MCF 10A (cell line): ENCODE measurements at regions not wholly inside any gene's neighbourhood (a gene's known extent, or its start where the extent isn't known, plus 50 kb on each side); places are given as distances from the start of the nearest gene placed in this dataset.
A peak's percentile ranks its signal among the peaks of the same experiment; 100 is the strongest.
"Not testable (repeated sequence)": the region's sequence is repeated elsewhere in the genome, so short reads cannot be mapped to it uniquely, and the experiment has no call there.

Experiments
- BruUV-seq: library from RNA; stranded (reverse); fragments of 400-500 nt; replicated peaks from 2 replicates; lab custom pipeline; 2021; lab: Mats Ljungman, UMichigan
- CTCF ChIA-PET: fragments of 300-600 bp; sonication (Branson Sonifier 250); formaldehyde crosslinking; extraction: SDS; loops from one replicate; lab custom pipeline; 2021; ENCODE audit warnings: antibody characterized with exemption, inconsistent platforms; lab: Yijun Ruan, JAX
- POLR2A ChIA-PET: fragments of 300-600, 350-650 bp; sonication (Branson Sonifier 250); formaldehyde crosslinking; extraction: SDS; loops from one replicate; lab custom pipeline; 2020; ENCODE audit warnings: antibody characterized with exemption, inconsistent platforms; lab: Yijun Ruan, JAX
- DNase-seq: peaks from one replicate; pipeline ENCODE4 v3.0.0-alpha.2; 2018; ENCODE audit not compliant: unreplicated experiment
- H3K27ac Mint-ChIP-seq: one replicate; pipeline ENCODE4 v1.8.0; 2022; ENCODE audit warnings: mild to moderate bottlenecking, low read depth, mixed read lengths; ENCODE audit not compliant: unreplicated experiment
- H3K27me3 Mint-ChIP-seq: one replicate; pipeline ENCODE4 v1.8.0; 2022; ENCODE audit warnings: mixed read lengths; ENCODE audit not compliant: insufficient read depth, unreplicated experiment
- H3K36me3 Mint-ChIP-seq: one replicate; pipeline ENCODE4 v1.8.0; 2022; ENCODE audit warnings: mild to moderate bottlenecking, moderate library complexity, mixed read lengths; ENCODE audit not compliant: insufficient read depth, unreplicated experiment
- H3K4me1 Mint-ChIP-seq: one replicate; pipeline ENCODE4 v1.8.0; 2022; ENCODE audit warnings: mixed read lengths; ENCODE audit not compliant: insufficient read depth, unreplicated experiment
- H3K4me3 Mint-ChIP-seq: one replicate; pipeline ENCODE4 v1.8.0; 2022; ENCODE audit warnings: mild to moderate bottlenecking, moderate library complexity, mixed read lengths; ENCODE audit not compliant: unreplicated experiment
- H3K9me3 Mint-ChIP-seq: one replicate; pipeline ENCODE4 v1.8.0; 2022; ENCODE audit warnings: mixed read lengths; ENCODE audit not compliant: unreplicated experiment
- CTCF ChIP-seq: fragments of 200-600 bp; IDR thresholded peaks from one replicate; pipeline ENCODE4 v1.8.0; 2022; ENCODE audit warnings: antibody characterized with exemption, mild to moderate bottlenecking; ENCODE audit not compliant: unreplicated experiment
- intact Hi-C: fragments of 100-400 bp; cut with micrococcal nuclease; formaldehyde crosslinking; loops from 2 replicates; pipeline ENCODE4 v1.14.1; 2022

GRCh38 chr3:24690777-24691176 is 196.1 kb upstream of the THRB start:
- BruUV-seq, result no TSS peak
- no peak for TF ChIP-seq CTCF
- Mint-ChIP-seq H3K36me3 (no peaks in the 10 kb centered on the region), H3K27me3 (no peaks in the 10 kb centered on the region), H3K27ac (no peak overlapping the region), H3K9me3 (no peaks in the 10 kb centered on the region), H3K4me3 (no peak overlapping the region), H3K4me1 (peaks cover 11% of the 10 kb centered on the region)
- ChIA-PET POLR2A (interaction anchor here (0.7 kb wide), 1 partner anchor 42 kb away, joined by 3 read pairs; no protein-coding TSS in a partner anchor), CTCF (interaction anchor here (1.2 kb wide), 1 partner anchor 10 kb away, joined by 3 read pairs; no protein-coding TSS in a partner anchor)
- intact Hi-C loops, result no loop called here
- DNase-seq, result no peak

GRCh38 chr3:24699078-24699477 is 204.4 kb upstream of the THRB start:
- CTCF ChIA-PET, H3K27me3 Mint-ChIP-seq, POLR2A ChIA-PET, intact Hi-C loops, DNase-seq, BruUV-seq, H3K4me1 Mint-ChIP-seq, H3K36me3 Mint-ChIP-seq, H3K27ac Mint-ChIP-seq, H3K4me3 Mint-ChIP-seq: not testable (repeated sequence)
- peaks cover 16% of the 10 kb centered on the region for H3K9me3 Mint-ChIP-seq

- no peak overlapping the region for H3K27ac Mint-ChIP-seq
- no TSS peak for BruUV-seq
- intact Hi-C loops, result no loop called here
- H3K9me3 Mint-ChIP-seq, result no peaks in the 10 kb centered on the region
- POLR2A ChIA-PET, result interaction anchor here (1.0 to 1.4 kb wide), 3 partner anchors 9 to 26 kb away, joined by 3 read pairs; no protein-coding TSS in a partner anchor
- H3K4me3 Mint-ChIP-seq, result no peak overlapping the region
- H3K36me3 Mint-ChIP-seq, result no peaks in the 10 kb centered on the region
- no peak for TF ChIP-seq CTCF
- H3K27me3 Mint-ChIP-seq, result no peaks in the 10 kb centered on the region
- CTCF ChIA-PET, result no interaction called here
- DNase-seq, result peak; percentile 96
- peaks cover 15% of the 10 kb centered on the region for H3K4me1 Mint-ChIP-seq
Observed at GRCh38 chr3:24704496-24704895, 209.8 kb upstream of the THRB start.

GRCh38 chr3:24707936-24708335 is 213.3 kb upstream of the THRB start:
- no peak for TF ChIP-seq CTCF
- ChIA-PET CTCF (interaction anchor here (1.0 to 1.3 kb wide), 2 partner anchors 8 to 711 kb away, joined by 3 to 10 read pairs; no protein-coding TSS in a partner anchor), POLR2A (interaction anchor here (0.6 to 0.7 kb wide), 2 partner anchors 112 to 247 kb away, joined by 3 read pairs; no protein-coding TSS in a partner anchor)
- BruUV-seq, result no TSS peak
- H3K27me3 Mint-ChIP-seq, result no peaks in the 10 kb centered on the region
- H3K9me3 Mint-ChIP-seq, result no peaks in the 10 kb centered on the region
- intact Hi-C loops, result no loop called here
- peaks cover 15% of the 10 kb centered on the region for H3K4me1 Mint-ChIP-seq
- no peak for DNase-seq
- H3K27ac Mint-ChIP-seq, result no peak overlapping the region
- no peaks in the 10 kb centered on the region for H3K36me3 Mint-ChIP-seq
- H3K4me3 Mint-ChIP-seq, result no peak overlapping the region
